HCT116 (cell line): ENCODE measurements at regions not wholly inside any gene's neighbourhood (a gene's known extent, or its start where the extent isn't known, plus 50 kb on each side); places are given as distances from the start of the nearest gene placed in this dataset.

Source experiments
- ATAC-seq: fragments of 200-7000 bp; cut with Tn5 transposase; 2 replicates; pipeline ENCODE4 v1.9.1; 2020; ENCODE audit warnings: mild to moderate bottlenecking, moderate library complexity
- BruUV-seq: library from RNA; stranded (reverse); fragments of 400-500 nt; replicated peaks from 2 replicates; lab custom pipeline; 2021; lab: Mats Ljungman, UMichigan
- CTCF ChIA-PET: fragments of 300-600 bp; sonication (Branson Sonifier 250); formaldehyde crosslinking; loops from one replicate; lab custom pipeline; 2021; ENCODE audit warnings: antibody characterized with exemption; lab: Charles Lee
- POLR2A ChIA-PET: fragments of 300-600, 350-600 bp; sonication (Branson Sonifier 250); formaldehyde crosslinking; loops from one replicate; lab custom pipeline; 2021; ENCODE audit warnings: antibody characterized with exemption; lab: Charles Lee
- RAD21 ChIA-PET, 2 experiments: fragments of 300-600 bp; sonication (Branson Sonifier 250); formaldehyde crosslinking; loops; one replicate each; lab custom pipeline; 2023; ENCODE audit warnings: low total read pairs in 2 of 2; ENCODE audit not compliant: uncharacterized antibody in 2 of 2, unreplicated experiment in 2 of 2, low non-redundant PET in 1 of 2; lab: Charles Lee
- DNase-seq: peaks from one replicate; pipeline ENCODE4 v3.0.0-alpha.2; 2010; ENCODE audit warnings: low read depth, low spot score
- H2AFZ ChIP-seq: fragments of 200-600 bp; shearing (Covaris generic), sonication (generic); 2 replicates; pipeline ENCODE4 v1.6.1; 2017; ENCODE audit warnings: low read depth, mixed run types, mixed read lengths, antibody characterized with exemption, low read length; ENCODE audit not compliant: poor library complexity, severe bottlenecking
- H3K27ac ChIP-seq: 2 replicates; pipeline ENCODE4 v1.5.1; 2012; ENCODE audit warnings: low read depth, low read length
- H3K27me3 ChIP-seq: fragments of 200-600 bp; sonication (generic); 2 replicates; pipeline ENCODE4 v1.6.1; 2016; ENCODE audit warnings: mixed run types, low read length, mixed read lengths; ENCODE audit not compliant: insufficient read depth
- H3K36me3 ChIP-seq, 2 experiments: fragments of 200-500 bp in 1 of 2; fragments of 200-600 bp in 1 of 2; sonication (Bioruptor generic) in 1 of 2; sonication (generic) in 1 of 2; 2 replicates each; pipeline versions ENCODE4 v1.5.1 to v1.6.1; 2014 to 2016; ENCODE audit warnings: low read length in 2 of 2, inconsistent platforms in 1 of 2, mixed read lengths in 1 of 2, mixed run types in 1 of 2; ENCODE audit not compliant: insufficient read depth in 2 of 2, control insufficient read depth in 1 of 2
- H3K4me1 ChIP-seq, 2 experiments: fragments of 200-600 bp in 1 of 2; sonication (generic) in 1 of 2; 2 replicates each; pipeline versions ENCODE4 v1.5.1 to v1.6.1; 2012 to 2017; ENCODE audit warnings: low read length in 2 of 2, inconsistent platforms in 1 of 2, mild to moderate bottlenecking in 1 of 2, mixed read lengths in 1 of 2, mixed run types in 1 of 2, moderate library complexity in 1 of 2; ENCODE audit not compliant: insufficient read depth in 2 of 2, control insufficient read depth in 1 of 2
- H3K4me2 ChIP-seq: fragments of 200-600 bp; sonication (generic); 2 replicates; pipeline ENCODE4 v1.6.1; 2017; ENCODE audit warnings: mixed run types, low read length, mixed read lengths
- H3K4me3 ChIP-seq, 2 experiments: fragments of 200-600 bp in 1 of 2; sonication (generic) in 1 of 2; replicated peaks in 1 of 2; 2 replicates each; pipeline ENCODE4 v1.5.1; 2011 to 2016; ENCODE audit warnings: low read length in 2 of 2, control low read depth in 1 of 2, low read depth in 1 of 2, mild to moderate bottlenecking in 1 of 2, mixed read lengths in 1 of 2, mixed run types in 1 of 2
- H3K79me2 ChIP-seq: fragments of 200-600 bp; sonication (generic); 2 replicates; pipeline ENCODE4 v1.6.1; 2017; ENCODE audit warnings: mild to moderate bottlenecking, mixed run types, low read length, moderate library complexity, mixed read lengths; ENCODE audit not compliant: insufficient read depth
- H3K9ac ChIP-seq: fragments of 200-600 bp; sonication (generic); 2 replicates; pipeline ENCODE4 v1.6.1; 2016; ENCODE audit warnings: low read length, mixed read lengths
- H3K9me2 ChIP-seq: fragments of 200-600 bp; sonication (generic), shearing (Covaris generic); 2 replicates; pipeline ENCODE4 v1.6.1; 2017; ENCODE audit warnings: mixed run types, mild to moderate bottlenecking, moderate library complexity; ENCODE audit not compliant: insufficient read depth
- H3K9me3 ChIP-seq, 2 experiments: fragments of 200-500 bp in 1 of 2; fragments of 200-600 bp in 1 of 2; sonication (Bioruptor generic) in 1 of 2; sonication (generic) in 1 of 2; 2 replicates each; pipeline ENCODE4 v1.6.1; 2014 to 2017; ENCODE audit warnings: low read length in 2 of 2, mixed read lengths in 2 of 2, inconsistent platforms in 1 of 2, low read depth in 1 of 2, mild to moderate bottlenecking in 1 of 2, mixed run types in 1 of 2, moderate library complexity in 1 of 2; ENCODE audit not compliant: control insufficient read depth in 1 of 2, insufficient read depth in 1 of 2
- H4K20me1 ChIP-seq: fragments of 200-600 bp; sonication (generic), shearing (Covaris generic); 2 replicates; pipeline ENCODE4 v1.6.1; 2017; ENCODE audit warnings: mixed run types, mild to moderate bottlenecking, moderate library complexity; ENCODE audit not compliant: insufficient read depth
- CBX3 ChIP-seq: IDR thresholded peaks from 2 replicates; pipeline ENCODE4 v1.6.1; 2012; ENCODE audit warnings: low read depth
- CTCF ChIP-seq, 3 experiments: fragments of 200-600 bp in 1 of 3; sonication (generic) in 1 of 3; IDR thresholded peaks in 2 of 3; conservative IDR thresholded peaks in 1 of 3; 2 replicates each; pipeline ENCODE4 v1.5.1; 2012 to 2017; ENCODE audit warnings: low read depth in 2 of 3, low read length in 2 of 3, antibody characterized with exemption in 1 of 3, borderline replicate concordance in 1 of 3, control low read depth in 1 of 3, mild to moderate bottlenecking in 1 of 3, mixed read lengths in 1 of 3, mixed run types in 1 of 3, moderate library complexity in 1 of 3; ENCODE audit not compliant: insufficient read depth in 1 of 3
- EGR1 ChIP-seq: IDR thresholded peaks from 2 replicates; pipeline ENCODE4 v1.6.1; 2012; ENCODE audit warnings: low read depth
- ELF1 ChIP-seq: IDR thresholded peaks from 2 replicates; pipeline ENCODE4 v1.6.1; 2012; ENCODE audit warnings: low read depth, borderline replicate concordance
- EZH2 ChIP-seq: fragments of 200-600 bp; sonication (generic); IDR thresholded peaks from 2 replicates; pipeline ENCODE4 v1.6.1; 2017; ENCODE audit warnings: antibody characterized with exemption, mixed run types
- EZH2phosphoT487 ChIP-seq: fragments of 200-600 bp; IDR thresholded peaks from 2 replicates; pipeline ENCODE4 v1.6.1; 2018; ENCODE audit warnings: antibody characterized with exemption, borderline replicate concordance
- FOSL1 ChIP-seq: IDR thresholded peaks from 2 replicates; pipeline ENCODE4 v1.6.1; 2012; ENCODE audit warnings: low read depth
- JUND ChIP-seq: IDR thresholded peaks from 2 replicates; pipeline ENCODE4 v1.6.1; 2012
- MAX ChIP-seq: IDR thresholded peaks from 2 replicates; pipeline ENCODE4 v1.6.1; 2012
- RAD21 ChIP-seq: IDR thresholded peaks from 2 replicates; pipeline ENCODE4 v1.6.1; 2012; ENCODE audit warnings: low read depth, mild to moderate bottlenecking
- REST ChIP-seq: IDR thresholded peaks from 2 replicates; pipeline ENCODE4 v1.6.1; 2012; ENCODE audit warnings: low read depth
- SIN3A ChIP-seq: IDR thresholded peaks from 2 replicates; pipeline ENCODE4 v1.6.1; 2012; ENCODE audit warnings: low read depth
- SP1 ChIP-seq: IDR thresholded peaks from 2 replicates; pipeline ENCODE4 v1.6.1; 2012; ENCODE audit warnings: low read depth
- SRF ChIP-seq: IDR thresholded peaks from 2 replicates; pipeline ENCODE4 v1.6.1; 2012; ENCODE audit warnings: low read depth
- ZFX ChIP-seq: fragments of 450-650 bp; IDR thresholded peaks from 2 replicates; pipeline ENCODE4 v1.6.1; 2017
- intact Hi-C: fragments of 100-400 bp; cut with micrococcal nuclease; formaldehyde crosslinking; loops from 2 replicates; pipeline ENCODE4 v1.10.0; 2022

GRCh38 chr14:85074955-85075354 lies 455.0 kb upstream of the FLRT2 start (continued):
- TF ChIP-seq EZH2, result no peak
- TF ChIP-seq ELF1, result no peak
- no peak for TF ChIP-seq CTCF (IDR thresholded peaks at IDR 0.05 in 2 of 3, conservative IDR thresholded peaks at IDR 0.05 in 1 of 3; ENCODE audit: borderline replicate concordance in 1 of 3, insufficient read depth in 1 of 3, low read depth in 2 of 3, low read length in 2 of 3)

- DNase-seq, result no peak
- BruUV-seq, result no TSS peak
- H2AFZ ChIP-seq, result no peak overlapping the region
Observed at GRCh38 chr14:85075694-85076476, 454.1 kb upstream of the FLRT2 start.

More at GRCh38 chr14:85075694-85076476, 454.1 kb upstream of the FLRT2 start:
- ATAC-seq, result no peak
- Histone ChIP-seq H3K4me1 (no peaks in the 10 kb centered on the region), H4K20me1 (no peaks in the 10 kb centered on the region), H3K9me3 (peaks cover 5 to 12% of the 10 kb centered on the region in 2 experiments; a peak in 2 of 4 replicates), H3K9ac (no peak overlapping the region), H3K27me3 (no peaks in the 10 kb centered on the region), H3K36me3 (no peaks in the 10 kb centered on the region), H3K27ac (no peak overlapping the region), H3K79me2 (no peaks in the 10 kb centered on the region), H3K9me2 (no peaks in the 10 kb centered on the region), H3K4me2 (no peak overlapping the region), H3K4me3 (no peak overlapping the region)
- RAD21 ChIA-PET, result no interaction called here
- intact Hi-C loops, result no loop called here
- POLR2A ChIA-PET, result no interaction called here
- TF ChIP-seq SIN3A (no peak), EZH2phosphoT487 (no peak), SP1 (no peak), FOSL1 (no peak), SRF (no peak), REST (no peak), MAX (no peak), ZFX (no peak), ELF1 (no peak), JUND (no peak), CBX3 (no peak), RAD21 (no peak), EGR1 (no peak)
- CTCF ChIA-PET, result no interaction called here
